RWPE1 (cell line): ENCODE measurements at regions not wholly inside any gene's neighbourhood (a gene's known extent, or its start where the extent isn't known, plus 50 kb on each side); places are given as distances from the start of the nearest gene placed in this dataset.
"Not testable (repeated sequence)": the region's sequence is repeated elsewhere in the genome, so short reads cannot be mapped to it uniquely, and the experiment has no call there.

Experiments used
- CTCF ChIA-PET: fragments of 350-600 bp; sonication (Branson Sonifier 250); formaldehyde crosslinking; extraction: SDS; loops from one replicate; lab custom pipeline; 2021; lab: Yijun Ruan, JAX
- POLR2A ChIA-PET: fragments of 400-600 bp; formaldehyde crosslinking; extraction: SDS; loops from one replicate; lab custom pipeline; 2020; ENCODE audit warnings: antibody characterized with exemption; ENCODE audit not compliant: low non-redundant PET; lab: Yijun Ruan, JAX
- DNase-seq: peaks from one replicate; pipeline ENCODE4 v3.0.0; 2012; ENCODE audit warnings: low spot score
- H3K27ac ChIP-seq: fragments of 450-650 bp; 2 replicates; pipeline ENCODE4 v1.5.1; 2017
- TF ChIP-seq, protein P1 (sequence below): fragments of 450-650 bp; conservative IDR thresholded peaks from 2 replicates; pipeline ENCODE4 v1.5.1; 2017; ENCODE audit warnings: low read depth, mild to moderate bottlenecking

DNA sequence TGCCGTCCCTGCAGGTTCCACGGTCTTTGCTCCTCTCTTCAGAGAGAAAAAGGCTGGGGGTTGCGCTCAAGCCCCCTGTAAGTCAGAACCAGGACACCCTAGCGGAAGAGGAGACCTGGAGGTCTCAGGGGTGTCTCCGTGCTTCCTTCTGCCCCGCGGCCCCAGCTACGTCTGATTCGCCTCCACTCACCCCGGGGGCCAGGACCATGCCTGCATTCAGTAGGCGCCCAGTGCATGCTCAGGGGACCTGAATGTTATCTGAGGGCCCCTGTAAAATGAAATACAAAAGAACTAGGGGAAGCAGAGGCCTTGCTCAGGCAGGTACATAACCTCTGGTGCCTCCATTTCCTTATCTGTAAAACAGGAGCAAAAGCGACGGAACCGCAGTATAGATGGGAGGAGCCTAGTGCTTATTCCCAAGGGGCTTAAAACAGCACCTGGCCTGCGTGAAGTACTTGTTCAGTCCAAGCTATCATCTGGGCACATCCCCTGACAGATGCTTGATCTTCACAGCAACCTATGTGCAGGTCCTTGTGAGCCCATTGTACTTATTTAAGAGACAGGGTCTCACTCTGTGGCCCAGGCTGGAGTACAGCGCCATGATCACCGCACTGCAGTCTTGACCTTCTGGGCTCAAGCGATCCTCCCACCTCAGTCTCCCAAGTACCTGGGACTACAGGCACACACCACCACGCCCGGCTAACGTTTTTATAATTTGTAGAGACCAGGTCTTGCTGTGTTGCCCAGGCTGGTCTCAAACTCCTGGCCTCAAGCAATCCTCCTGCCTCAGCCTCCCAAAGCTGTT, 110.3 kb upstream of the NCOR2 start:
- POLR2A ChIA-PET, result no interaction called here
- TF ChIP-seq, protein P1, sequence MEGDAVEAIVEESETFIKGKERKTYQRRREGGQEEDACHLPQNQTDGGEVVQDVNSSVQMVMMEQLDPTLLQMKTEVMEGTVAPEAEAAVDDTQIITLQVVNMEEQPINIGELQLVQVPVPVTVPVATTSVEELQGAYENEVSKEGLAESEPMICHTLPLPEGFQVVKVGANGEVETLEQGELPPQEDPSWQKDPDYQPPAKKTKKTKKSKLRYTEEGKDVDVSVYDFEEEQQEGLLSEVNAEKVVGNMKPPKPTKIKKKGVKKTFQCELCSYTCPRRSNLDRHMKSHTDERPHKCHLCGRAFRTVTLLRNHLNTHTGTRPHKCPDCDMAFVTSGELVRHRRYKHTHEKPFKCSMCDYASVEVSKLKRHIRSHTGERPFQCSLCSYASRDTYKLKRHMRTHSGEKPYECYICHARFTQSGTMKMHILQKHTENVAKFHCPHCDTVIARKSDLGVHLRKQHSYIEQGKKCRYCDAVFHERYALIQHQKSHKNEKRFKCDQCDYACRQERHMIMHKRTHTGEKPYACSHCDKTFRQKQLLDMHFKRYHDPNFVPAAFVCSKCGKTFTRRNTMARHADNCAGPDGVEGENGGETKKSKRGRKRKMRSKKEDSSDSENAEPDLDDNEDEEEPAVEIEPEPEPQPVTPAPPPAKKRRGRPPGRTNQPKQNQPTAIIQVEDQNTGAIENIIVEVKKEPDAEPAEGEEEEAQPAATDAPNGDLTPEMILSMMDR, result no peak
- DNase-seq, result no peak
- CTCF ChIA-PET, result interaction anchor here (0.5 kb wide), 1 partner anchor 306 kb away, joined by 3 read pairs; no protein-coding TSS in a partner anchor
- no peak overlapping the region for H3K27ac ChIP-seq

GRCh38 chr12:124676714-124677462, 109.5 kb upstream of the NCOR2 start:
- ChIA-PET CTCF (no interaction called here), POLR2A (no interaction called here)
- peak overlapping the region; percentile 10; the same call in 1 of the 2 replicates for H3K27ac ChIP-seq
- TF ChIP-seq, protein P1, result no peak
- DNase-seq, result no peak

DNA sequence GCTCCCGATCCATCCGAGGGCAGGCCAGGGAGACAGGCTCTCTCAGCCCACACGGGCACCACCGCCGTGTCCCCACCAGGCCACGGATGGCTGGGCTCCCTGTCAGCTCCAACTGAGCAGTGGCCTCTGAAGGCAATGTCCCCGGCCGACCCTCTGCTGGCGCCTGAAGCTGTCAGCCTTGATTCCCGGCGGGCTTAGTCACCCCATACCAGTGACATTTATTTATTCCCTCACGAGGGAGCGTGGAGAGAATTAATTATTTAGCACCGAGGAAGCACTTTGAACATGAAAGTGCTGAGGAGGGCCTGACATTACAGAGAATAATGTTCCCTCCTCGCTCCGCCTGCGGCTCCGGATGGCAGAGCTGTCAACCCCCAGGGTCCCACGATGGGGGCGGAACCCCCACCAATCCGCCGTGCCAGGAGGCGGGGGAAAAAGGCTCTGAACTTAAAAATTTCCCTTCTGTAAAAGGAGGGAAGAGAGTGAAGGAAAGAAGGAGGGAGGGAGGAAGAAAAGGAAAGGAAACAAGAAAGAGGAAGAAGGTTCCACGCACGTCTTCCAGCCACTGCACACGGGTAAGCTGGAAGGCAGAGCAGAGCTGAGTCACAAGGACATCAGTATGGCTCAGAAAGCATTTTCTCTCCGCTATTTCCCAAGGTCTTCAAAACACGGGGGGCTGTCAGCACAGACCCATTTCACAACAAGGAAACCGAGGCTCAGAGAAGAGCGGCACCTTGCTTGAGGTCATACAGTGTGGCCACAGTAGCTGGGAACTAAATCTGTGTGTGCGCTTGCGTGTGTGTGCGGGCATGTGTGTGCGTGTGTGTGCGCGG, 108.7 kb upstream of the NCOR2 start:
- 0 out of 2 replicates have a peak overlapping the region, but pooled peaks have one; percentile 10 for H3K27ac ChIP-seq
- no peak for DNase-seq
- ChIA-PET CTCF (interaction anchor here (0.6 kb wide), 1 partner anchor 43 kb away, joined by 3 read pairs; no protein-coding TSS in a partner anchor), POLR2A (no interaction called here)
- TF ChIP-seq, protein P1, result no peak

DNA sequence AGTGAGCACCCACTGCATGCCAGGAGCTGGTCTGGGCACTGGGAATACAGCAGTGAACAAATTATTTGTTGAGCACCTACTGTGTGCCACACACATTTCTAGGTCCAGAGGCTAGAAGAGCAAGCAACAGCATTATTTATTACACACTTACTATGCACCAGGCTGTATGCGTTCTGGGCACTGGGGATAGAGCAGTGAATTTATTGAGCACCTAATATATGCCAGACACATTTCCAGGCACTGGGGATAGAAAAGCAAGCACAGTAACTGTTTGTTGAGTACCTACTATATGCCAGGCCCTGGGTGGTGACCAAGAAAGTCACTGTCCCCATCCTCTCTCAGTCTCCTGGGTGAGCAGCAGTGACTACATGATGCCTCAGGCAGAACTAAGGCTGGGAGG, 107.5 kb upstream of the NCOR2 start:
- no peak overlapping the region for H3K27ac ChIP-seq
- ChIA-PET CTCF (no interaction called here), POLR2A (no interaction called here)
- TF ChIP-seq, protein P1, result no peak
- DNase-seq, result no peak

GRCh38 chr12:124673801-124674617, 106.6 kb upstream of the NCOR2 start:
- CTCF ChIA-PET, result no interaction called here

DNA sequence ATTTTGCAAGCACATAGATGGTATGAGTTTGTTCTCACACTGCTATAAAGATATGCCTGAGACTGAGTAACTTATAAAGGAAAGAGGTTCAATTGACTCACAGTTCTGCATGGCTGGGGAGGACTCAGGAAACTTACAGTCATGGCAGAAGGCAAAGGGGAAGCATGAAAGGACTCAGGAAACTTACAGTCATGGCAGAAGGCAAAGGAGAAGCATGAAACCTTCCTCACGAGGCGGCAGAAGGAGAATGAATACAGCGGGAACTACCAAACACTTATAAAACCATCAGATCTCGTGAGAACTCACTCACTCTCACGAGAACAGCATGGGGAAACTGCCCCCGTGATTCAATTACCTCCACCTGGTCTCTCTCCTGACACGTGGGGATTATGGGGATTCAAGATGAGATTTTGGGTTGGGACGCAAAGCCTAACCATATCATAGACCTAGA, 101.9 kb upstream of the NCOR2 start:
- H3K27ac ChIP-seq, CTCF ChIA-PET, DNase-seq, POLR2A ChIA-PET: not testable (repeated sequence)

More at GRCh38 chr12:124673801-124674617, 106.6 kb upstream of the NCOR2 start:
- TF ChIP-seq, protein P1, result no peak
- no peak for DNase-seq
- H3K27ac ChIP-seq, result peak overlapping the region; percentile 60
- POLR2A ChIA-PET, result no interaction called here
